ENCODE measurements at regions not wholly inside any gene's neighbourhood (a gene's known extent, or its start where the extent isn't known, plus 50 kb on each side); places are given as distances from the start of the nearest gene placed in this dataset.
"Not testable (repeated sequence)": the region's sequence is repeated elsewhere in the genome, so short reads cannot be mapped to it uniquely, and the experiment has no call there.

DNA sequence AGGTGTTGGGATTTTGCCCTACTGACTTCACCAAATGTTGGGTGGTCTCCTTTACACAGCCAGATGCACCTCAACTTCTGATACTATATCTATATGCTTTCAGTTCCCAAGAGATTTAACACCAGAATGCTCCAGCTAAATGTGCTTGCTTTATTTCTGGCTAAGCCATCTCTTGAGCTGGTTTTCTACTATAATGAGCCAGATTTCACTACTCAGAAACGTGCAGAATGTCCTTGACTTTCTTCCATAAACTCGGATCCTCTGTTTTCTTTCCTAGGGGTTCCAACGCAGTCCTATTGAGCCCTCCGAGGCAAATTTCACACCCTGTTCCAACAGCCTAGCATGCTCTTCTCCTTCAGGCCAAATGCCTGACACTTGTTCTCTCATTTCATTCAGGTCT is 200.3 kb downstream of the DPY19L2 start:
- no peaks in the 10 kb centered on the region for H3K36me3 Mint-ChIP-seq
- peaks cover 0 to 4% (median 2%) of the 10 kb centered on the region in 7 donors for H3K9me3 Mint-ChIP-seq

DNA sequence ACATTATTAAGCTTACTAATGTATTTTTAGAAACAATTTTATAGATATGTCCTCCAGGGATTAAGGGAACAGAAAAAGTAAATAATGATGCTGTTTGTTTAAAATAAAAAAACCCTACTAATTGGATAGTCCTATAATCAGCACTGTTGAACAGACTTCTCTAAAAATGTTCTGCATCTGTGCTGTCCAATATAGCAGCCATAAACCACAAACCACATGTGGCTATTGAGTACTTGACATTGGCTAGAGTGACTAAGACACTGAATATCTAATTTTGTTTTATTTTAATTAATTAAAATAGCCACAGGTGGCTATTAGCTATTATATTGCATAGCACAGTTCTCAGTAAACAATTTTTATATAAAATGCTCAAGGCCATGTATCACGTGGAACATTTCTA is 210.4 kb downstream of the DPY19L2 start:
- H3K9me3 ChIP-seq (ENCODE audit: control insufficient read depth in 2 of 2, low read length in 2 of 2), result no peaks in the 10 kb centered on the region
- H3K27me3 Mint-ChIP-seq, result no peaks in the 10 kb centered on the region
- no peak overlapping the region for H3K27ac ChIP-seq (ENCODE audit: insufficient read depth, low read length, poor library complexity, severe bottlenecking)
- no peaks in the 10 kb centered on the region for H3K27me3 ChIP-seq (ENCODE audit: control insufficient read depth, insufficient read depth, low read length)
- no peaks in the 10 kb centered on the region for H3K4me1 Mint-ChIP-seq
- no peak overlapping the region for H3K4me3 ChIP-seq (ENCODE audit: low read depth, low read length)
- DNase-seq (no peak), ATAC-seq (ENCODE audit: low read depth in 2 of 2) (no peak)
- H3K27ac Mint-ChIP-seq, result no peak overlapping the region
- no peaks in the 10 kb centered on the region for H3K36me3 Mint-ChIP-seq
- no peaks in the 10 kb centered on the region for H3K4me1 ChIP-seq (ENCODE audit: control insufficient read depth, insufficient read depth, low read length, poor library complexity, severe bottlenecking)
- H3K36me3 ChIP-seq (ENCODE audit: control insufficient read depth, insufficient read depth, low read length), result no peaks in the 10 kb centered on the region
- no peak overlapping the region for H3K4me3 Mint-ChIP-seq
- peaks cover 0 to 6% (median 3%) of the 10 kb centered on the region in 7 donors for H3K9me3 Mint-ChIP-seq

More for the DNA sequence above, 200.3 kb downstream of the DPY19L2 start:
- no peaks in the 10 kb centered on the region for H3K9me3 ChIP-seq (ENCODE audit: control insufficient read depth in 2 of 2, low read length in 2 of 2)
- no peak overlapping the region for H3K27ac Mint-ChIP-seq
- no peak overlapping the region for H3K4me3 ChIP-seq (ENCODE audit: low read depth, low read length)
- DNase-seq (no peak), ATAC-seq (ENCODE audit: low read depth in 2 of 2) (no peak)
- H3K27ac ChIP-seq (ENCODE audit: insufficient read depth, low read length, poor library complexity, severe bottlenecking), result no peak overlapping the region
- no peak overlapping the region for H3K4me3 Mint-ChIP-seq
- no peaks in the 10 kb centered on the region for H3K36me3 ChIP-seq (ENCODE audit: control insufficient read depth, insufficient read depth, low read length)
- no peaks in the 10 kb centered on the region for H3K4me1 Mint-ChIP-seq
- H3K27me3 ChIP-seq (ENCODE audit: control insufficient read depth, insufficient read depth, low read length), result no peaks in the 10 kb centered on the region
- H3K27me3 Mint-ChIP-seq, result no peaks in the 10 kb centered on the region
- H3K4me1 ChIP-seq (ENCODE audit: control insufficient read depth, insufficient read depth, low read length, poor library complexity, severe bottlenecking), result no peaks in the 10 kb centered on the region

DNA sequence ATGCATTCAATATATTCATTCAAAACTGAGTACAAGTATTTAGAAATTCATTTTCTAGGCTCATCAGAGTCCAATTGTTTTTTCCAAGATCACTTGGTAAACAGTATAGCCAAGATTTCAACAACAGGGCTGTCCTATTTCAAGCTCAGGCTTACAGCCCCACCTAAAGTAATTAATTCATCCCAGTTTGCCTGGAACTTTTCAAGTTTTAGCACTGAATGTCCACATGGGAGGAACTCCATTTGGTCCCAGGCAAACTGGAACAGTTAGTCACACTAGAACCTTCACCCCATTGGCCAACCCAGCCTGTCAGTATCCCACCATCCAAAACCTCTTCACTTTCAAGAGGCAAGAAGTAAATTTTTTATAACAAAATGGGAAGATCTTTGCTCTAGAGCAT is 210.9 kb downstream of the DPY19L2 start:
- H3K27me3 ChIP-seq (ENCODE audit: control insufficient read depth, insufficient read depth, low read length), result no peaks in the 10 kb centered on the region
- no peak for ATAC-seq (ENCODE audit: low read depth in 2 of 2)
- no peak overlapping the region for H3K4me3 ChIP-seq (ENCODE audit: low read depth, low read length)
- Mint-ChIP-seq H3K4me1 (no peaks in the 10 kb centered on the region), H3K36me3 (no peaks in the 10 kb centered on the region), H3K4me3 (no peak overlapping the region), H3K9me3 (peaks cover 0 to 6% (median 1%) of the 10 kb centered on the region in 7 donors), H3K27me3 (no peaks in the 10 kb centered on the region), H3K27ac (no peak overlapping the region)
- DNase-seq, result no peak
- no peaks in the 10 kb centered on the region for H3K36me3 ChIP-seq (ENCODE audit: control insufficient read depth, insufficient read depth, low read length)
- no peaks in the 10 kb centered on the region for H3K4me1 ChIP-seq (ENCODE audit: control insufficient read depth, insufficient read depth, low read length, poor library complexity, severe bottlenecking)
- no peak overlapping the region for H3K27ac ChIP-seq (ENCODE audit: insufficient read depth, low read length, poor library complexity, severe bottlenecking)
- H3K9me3 ChIP-seq (ENCODE audit: control insufficient read depth in 2 of 2, low read length in 2 of 2), result no peaks in the 10 kb centered on the region

DNA sequence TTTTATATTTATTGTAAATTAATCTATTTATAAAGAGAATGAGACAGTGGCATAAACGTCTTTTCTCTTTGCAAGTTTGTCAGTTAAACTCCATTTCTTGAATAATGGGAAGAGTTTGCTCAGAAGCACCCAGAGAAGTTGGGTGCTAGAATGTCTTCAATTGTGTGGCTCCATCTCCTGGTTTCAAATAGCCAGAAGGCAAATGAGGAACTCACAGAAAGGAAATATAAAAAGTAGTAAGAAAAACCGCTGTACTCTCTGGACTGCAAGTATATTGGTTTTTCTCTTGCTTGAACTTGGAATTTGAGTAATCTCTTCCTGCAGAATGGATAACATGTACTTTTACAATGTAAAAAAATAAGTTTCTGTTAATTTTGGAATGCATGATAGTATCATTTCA is 217.5 kb downstream of the DPY19L2 start:
- ATAC-seq (ENCODE audit: low read depth in 2 of 2), result no peak
- Mint-ChIP-seq H3K36me3 (no peaks in the 10 kb centered on the region), H3K9me3 (no peaks in the 10 kb centered on the region)

DNA sequence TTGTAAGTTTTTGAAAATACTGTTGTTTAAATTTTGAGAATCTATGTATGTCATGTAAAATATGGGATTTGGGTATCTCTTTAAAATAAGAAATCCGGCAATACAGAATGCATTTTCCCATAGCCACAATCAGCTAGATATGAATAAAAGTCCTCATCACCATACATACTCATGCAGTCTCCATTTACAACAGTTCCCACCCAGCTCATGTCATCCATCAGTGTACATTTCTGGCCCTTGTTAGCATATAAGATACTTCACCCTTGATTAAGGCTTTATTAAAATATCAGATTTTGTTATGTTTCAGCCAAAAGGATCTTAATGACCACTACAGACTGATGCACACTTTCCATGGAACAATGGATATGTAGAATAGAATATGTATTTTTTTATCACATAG is 218.0 kb downstream of the DPY19L2 start:
- DNase-seq (no peak), ATAC-seq (ENCODE audit: low read depth in 2 of 2) (no peak)
- H3K9me3 ChIP-seq (ENCODE audit: control insufficient read depth in 2 of 2, low read length in 2 of 2), result no peaks in the 10 kb centered on the region
- no peak overlapping the region for H3K4me3 ChIP-seq (ENCODE audit: low read depth, low read length)
- no peaks in the 10 kb centered on the region for H3K36me3 ChIP-seq (ENCODE audit: control insufficient read depth, insufficient read depth, low read length)
- peak overlapping the region in 1 of 4 donors; percentile 73 for H3K4me3 Mint-ChIP-seq
- H3K4me1 ChIP-seq (ENCODE audit: control insufficient read depth, insufficient read depth, low read length, poor library complexity, severe bottlenecking), result no peaks in the 10 kb centered on the region
- no peak overlapping the region for H3K27ac Mint-ChIP-seq
- no peaks in the 10 kb centered on the region for H3K4me1 Mint-ChIP-seq
- no peaks in the 10 kb centered on the region for H3K27me3 ChIP-seq (ENCODE audit: control insufficient read depth, insufficient read depth, low read length)
- no peaks in the 10 kb centered on the region for H3K36me3 Mint-ChIP-seq
- H3K27me3 Mint-ChIP-seq, result no peaks in the 10 kb centered on the region
- H3K9me3 Mint-ChIP-seq, result no peaks in the 10 kb centered on the region
- H3K27ac ChIP-seq (ENCODE audit: insufficient read depth, low read length, poor library complexity, severe bottlenecking), result no peak overlapping the region

More for the DNA sequence above, 217.5 kb downstream of the DPY19L2 start:
- H3K4me1 ChIP-seq (ENCODE audit: control insufficient read depth, insufficient read depth, low read length, poor library complexity, severe bottlenecking), result no peaks in the 10 kb centered on the region
- Mint-ChIP-seq H3K27me3 (no peaks in the 10 kb centered on the region), H3K27ac (no peak overlapping the region), H3K4me3 (no peak overlapping the region), H3K4me1 (no peaks in the 10 kb centered on the region)
- no peaks in the 10 kb centered on the region for H3K36me3 ChIP-seq (ENCODE audit: control insufficient read depth, insufficient read depth, low read length)
- H3K9me3 ChIP-seq (ENCODE audit: control insufficient read depth in 2 of 2, low read length in 2 of 2), result no peaks in the 10 kb centered on the region
- DNase-seq, result no peak
- no peaks in the 10 kb centered on the region for H3K27me3 ChIP-seq (ENCODE audit: control insufficient read depth, insufficient read depth, low read length)
- H3K27ac ChIP-seq (ENCODE audit: insufficient read depth, low read length, poor library complexity, severe bottlenecking), result no peak overlapping the region
- no peak overlapping the region for H3K4me3 ChIP-seq (ENCODE audit: low read depth, low read length)

DNA sequence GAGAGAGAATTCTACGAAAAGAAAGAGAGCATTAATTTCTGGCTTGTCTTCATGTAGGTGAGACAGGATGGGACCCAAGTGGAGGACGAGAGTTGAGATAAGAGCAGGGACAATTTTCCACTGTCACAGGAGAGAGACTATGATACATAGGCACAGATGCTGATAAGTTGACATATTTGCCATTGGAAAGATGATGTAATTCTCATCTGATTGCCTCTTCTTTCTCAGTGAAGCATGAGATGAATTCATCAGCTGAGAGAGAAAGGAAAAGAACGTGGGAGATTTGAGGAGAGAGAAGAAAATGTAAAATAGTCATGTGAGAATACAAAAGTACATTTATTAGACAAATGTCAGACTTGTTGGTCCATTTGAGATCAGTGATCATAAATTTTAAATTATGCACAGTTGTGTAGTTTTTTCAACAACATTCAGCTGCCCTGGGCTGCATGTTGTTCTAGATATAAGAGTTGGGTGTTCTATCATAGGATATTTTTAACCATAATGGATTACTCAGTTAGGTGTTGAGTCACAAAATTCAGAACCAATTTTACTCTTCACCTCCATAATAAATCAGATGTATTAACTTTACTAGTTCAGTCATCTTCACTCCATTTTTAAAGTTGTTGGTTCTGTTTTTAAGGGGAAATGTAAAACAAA is 222.9 kb downstream of the DPY19L2 start:
- no peak overlapping the region for H3K27ac Mint-ChIP-seq

DNA sequence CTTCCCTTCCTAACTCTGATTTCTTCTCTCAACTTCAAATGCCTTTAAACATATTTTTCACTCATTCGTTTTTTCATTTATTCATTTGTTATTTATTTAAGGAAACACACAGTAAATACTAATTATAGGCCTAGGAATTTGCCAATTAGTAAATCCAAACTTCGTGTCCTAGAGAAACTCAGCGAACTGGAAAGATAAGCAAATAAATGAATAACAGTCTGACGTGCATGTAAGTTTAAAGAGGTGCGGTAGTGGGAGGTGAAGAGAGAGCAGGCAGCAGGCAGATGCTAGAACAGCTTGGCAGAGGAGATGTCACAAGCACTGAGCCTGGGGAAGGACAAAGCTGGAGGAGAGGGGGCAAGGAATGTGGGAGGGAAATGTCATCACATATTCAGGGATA is 228.2 kb downstream of the DPY19L2 start:
- no peak overlapping the region for H3K27ac Mint-ChIP-seq
- Histone ChIP-seq H3K4me1 (ENCODE audit: control insufficient read depth, insufficient read depth, low read length, poor library complexity, severe bottlenecking) (no peaks in the 10 kb centered on the region), H3K9me3 (ENCODE audit: control insufficient read depth in 2 of 2, low read length in 2 of 2) (no peaks in the 10 kb centered on the region), H3K27me3 (ENCODE audit: control insufficient read depth, insufficient read depth, low read length) (no peaks in the 10 kb centered on the region), H3K36me3 (ENCODE audit: control insufficient read depth, insufficient read depth, low read length) (no peaks in the 10 kb centered on the region), H3K4me3 (ENCODE audit: low read depth, low read length) (no peak overlapping the region), H3K27ac (ENCODE audit: insufficient read depth, low read length, poor library complexity, severe bottlenecking) (no peak overlapping the region)
- no peaks in the 10 kb centered on the region for H3K27me3 Mint-ChIP-seq
- DNase-seq (no peak), ATAC-seq (ENCODE audit: low read depth in 2 of 2) (no peak)
- H3K4me3 Mint-ChIP-seq, result no peak overlapping the region
- no peaks in the 10 kb centered on the region for H3K36me3 Mint-ChIP-seq
- H3K9me3 Mint-ChIP-seq, result peaks cover 0 to 4% (median 2%) of the 10 kb centered on the region in 7 donors
- H3K4me1 Mint-ChIP-seq, result no peaks in the 10 kb centered on the region

More for the DNA sequence above, 222.9 kb downstream of the DPY19L2 start:
- Histone ChIP-seq H3K4me3 (ENCODE audit: low read depth, low read length) (no peak overlapping the region), H3K9me3 (ENCODE audit: control insufficient read depth in 2 of 2, low read length in 2 of 2) (no peaks in the 10 kb centered on the region), H3K27me3 (ENCODE audit: control insufficient read depth, insufficient read depth, low read length) (no peaks in the 10 kb centered on the region), H3K4me1 (ENCODE audit: control insufficient read depth, insufficient read depth, low read length, poor library complexity, severe bottlenecking) (no peaks in the 10 kb centered on the region), H3K27ac (ENCODE audit: insufficient read depth, low read length, poor library complexity, severe bottlenecking) (no peak overlapping the region), H3K36me3 (ENCODE audit: control insufficient read depth, insufficient read depth, low read length) (no peaks in the 10 kb centered on the region)
- DNase-seq, result no peak
- Mint-ChIP-seq H3K9me3 (peaks cover 0 to 2% (median 0%) of the 10 kb centered on the region in 7 donors), H3K4me3 (no peak overlapping the region), H3K27me3 (no peaks in the 10 kb centered on the region), H3K36me3 (no peaks in the 10 kb centered on the region), H3K4me1 (no peaks in the 10 kb centered on the region)
- no peak for ATAC-seq (ENCODE audit: low read depth in 2 of 2)

DNA sequence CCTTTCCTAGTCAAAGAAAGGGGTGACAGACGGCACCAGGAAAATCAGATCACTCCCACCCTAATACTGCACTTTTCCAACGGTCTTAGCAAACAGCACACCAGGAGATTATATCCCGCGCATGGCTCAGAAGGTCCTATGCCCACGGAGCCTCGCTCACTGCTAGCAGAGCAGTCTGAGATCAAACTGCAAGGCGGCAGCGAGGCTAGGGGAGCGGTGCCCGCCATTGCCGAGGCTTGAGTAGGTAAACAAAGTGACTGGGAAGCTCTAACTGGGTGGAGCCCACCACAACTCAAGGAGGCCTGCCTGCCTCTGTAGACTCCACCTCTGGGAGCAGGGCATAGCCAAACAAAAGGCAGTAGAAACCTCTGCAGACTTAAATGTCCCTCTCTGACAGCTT is 233.9 kb downstream of the DPY19L2 start:
- not testable (repeated sequence) for ATAC-seq (ENCODE audit: low read depth in 2 of 2); H3K4me3 ChIP-seq (ENCODE audit: low read depth, low read length); H3K27ac Mint-ChIP-seq; H3K4me1 ChIP-seq (ENCODE audit: control insufficient read depth, insufficient read depth, low read length, poor library complexity, severe bottlenecking); H3K36me3 ChIP-seq (ENCODE audit: control insufficient read depth, insufficient read depth, low read length); H3K27me3 ChIP-seq (ENCODE audit: control insufficient read depth, insufficient read depth, low read length); DNase-seq; H3K9me3 ChIP-seq (ENCODE audit: control insufficient read depth in 2 of 2, low read length in 2 of 2); H3K4me1 Mint-ChIP-seq; H3K27me3 Mint-ChIP-seq; H3K36me3 Mint-ChIP-seq; H3K27ac ChIP-seq (ENCODE audit: insufficient read depth, low read length, poor library complexity, severe bottlenecking); H3K4me3 Mint-ChIP-seq
- peaks cover 0 to 10% (median 3%) of the 10 kb centered on the region in 7 donors for H3K9me3 Mint-ChIP-seq
